Activated T-cell treated with anti-CD3 and anti-CD28 coated beads, Interleukin-2, amount 50 U/mL, for 48 hours (primary cell): ENCODE measurements at regions not wholly inside any gene's neighbourhood (a gene's known extent, or its start where the extent isn't known, plus 50 kb on each side); places are given as distances from the start of the nearest gene placed in this dataset.
"Not testable (repeated sequence)": the region's sequence is repeated elsewhere in the genome, so short reads cannot be mapped to it uniquely, and the experiment has no call there.

Experiments
- DNase-seq, 2 experiments: peaks; one replicate each; pipeline ENCODE4 v3.0.0-alpha.2; 2020

DNA sequence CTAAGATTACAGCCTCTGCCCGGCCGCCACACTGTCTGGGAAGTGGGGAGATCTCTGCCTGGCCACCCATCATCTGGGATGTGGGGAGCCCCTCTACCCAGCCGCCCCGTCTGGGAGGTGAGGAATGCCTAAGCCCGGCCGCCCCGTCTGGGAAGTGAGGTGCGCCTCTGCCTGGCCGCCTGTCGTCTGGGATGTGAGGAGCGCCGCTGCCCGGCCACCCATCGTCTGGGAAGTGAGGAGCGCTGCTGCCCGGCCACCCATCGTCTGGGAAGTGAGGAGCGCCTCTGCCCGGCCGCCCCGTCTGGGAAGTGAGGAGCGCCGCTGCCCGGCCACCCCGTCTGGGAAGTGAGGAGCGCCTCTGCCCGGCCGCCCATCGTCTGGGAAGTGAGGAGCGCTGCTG, 135.9 kb upstream of the PROKR2 start:
- DNase-seq, result not testable (repeated sequence)

DNA sequence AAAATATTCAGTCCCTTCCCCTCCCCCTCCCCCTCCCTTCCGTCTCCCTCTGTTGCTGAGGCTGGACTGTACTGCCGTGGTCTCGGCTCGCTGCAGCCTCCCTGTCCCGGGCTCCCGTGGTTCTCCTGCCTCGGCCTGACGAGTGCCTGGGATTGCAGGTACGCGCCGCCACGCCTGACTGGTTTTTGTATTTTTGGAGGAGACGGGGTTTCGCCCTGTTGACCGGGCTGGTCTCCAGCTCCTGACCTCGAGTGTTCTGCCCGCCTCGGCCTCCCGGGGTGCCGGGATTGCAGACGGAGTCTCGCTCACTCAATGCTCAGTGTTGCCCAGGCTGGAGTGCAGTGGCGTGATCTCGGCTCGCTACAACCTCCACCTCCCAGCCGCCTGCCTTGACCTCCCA, 135.5 kb upstream of the PROKR2 start:
- not testable (repeated sequence) for DNase-seq

DNA sequence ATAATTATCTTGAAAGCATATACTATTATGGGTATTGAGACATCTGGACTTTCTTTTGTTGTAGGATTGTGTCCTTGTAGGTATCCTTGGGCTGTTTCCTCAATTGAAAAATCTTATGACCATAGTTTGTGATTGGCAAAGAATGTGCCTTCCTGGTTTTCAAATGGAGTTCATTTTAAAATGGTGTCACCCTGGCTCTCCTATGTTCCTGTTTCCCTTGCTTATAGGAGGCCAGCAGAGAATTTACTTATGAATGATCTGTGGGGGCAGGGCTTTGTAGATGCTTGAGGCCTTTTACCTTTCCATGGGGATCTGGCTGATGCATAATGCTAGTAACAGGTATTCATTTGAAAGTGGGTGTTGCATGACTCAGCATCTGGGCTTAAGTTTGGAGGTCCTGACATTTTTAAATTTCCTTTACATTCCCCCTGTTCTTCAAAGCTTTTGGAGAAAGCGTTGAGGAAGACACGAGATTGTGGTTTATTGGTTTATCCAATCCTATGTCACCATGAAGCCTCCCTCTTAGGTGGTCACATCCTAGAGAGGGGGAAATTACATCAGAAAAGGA, 135.0 kb upstream of the PROKR2 start:
- no peak for DNase-seq

- DNase-seq, result peak; percentile 73 to 74
These were observed 131.8 kb upstream of the PROKR2 start for GRCh38 chr20:5448449-5449118.

- no peak for DNase-seq
These were observed 130.4 kb upstream of the PROKR2 start for GRCh38 chr20:5447188-5447587.

DNA sequence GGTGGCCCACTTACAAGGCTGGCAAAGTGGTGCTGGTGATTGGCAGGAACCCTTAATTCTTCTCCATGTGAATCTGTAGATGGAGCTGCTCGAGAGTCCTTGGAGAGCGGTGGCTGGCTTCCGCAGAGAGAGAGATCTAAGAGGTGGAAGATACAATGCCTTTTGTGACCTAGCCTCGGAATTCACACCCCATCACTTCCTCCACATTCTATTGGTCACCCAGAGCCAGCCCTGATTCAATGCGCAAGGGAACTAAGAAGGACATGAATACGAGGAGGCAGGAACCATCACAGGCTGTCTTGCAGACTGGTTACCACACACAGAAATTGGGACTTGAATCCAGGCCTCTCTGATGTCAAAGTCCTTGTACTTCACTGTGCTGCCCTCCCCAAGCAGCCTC, 128.9 kb upstream of the PROKR2 start:
- no peak for DNase-seq

- no peak for DNase-seq
These were observed 125.3 kb upstream of the PROKR2 start for GRCh38 chr20:5442101-5442500.

DNA sequence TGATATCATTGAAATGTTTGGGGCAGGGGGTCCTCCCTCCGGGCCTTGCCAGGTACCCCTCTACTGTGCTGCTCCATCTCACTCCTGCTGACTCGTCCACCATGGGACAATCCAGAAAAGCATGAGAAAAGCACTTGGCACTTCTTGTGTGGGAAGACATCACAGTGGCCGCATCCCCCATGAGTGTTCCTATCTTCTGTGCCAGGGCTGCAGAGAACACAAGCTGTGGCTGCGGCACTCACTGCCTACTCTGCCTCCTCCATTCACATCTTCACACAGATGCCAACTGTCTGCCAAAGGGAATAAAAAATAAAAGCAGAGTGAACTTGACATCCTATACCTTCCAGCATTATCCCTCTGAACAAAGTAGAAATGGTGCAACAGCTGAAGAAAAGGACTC, 117.4 kb upstream of the PROKR2 start:
- no peak for DNase-seq

DNA sequence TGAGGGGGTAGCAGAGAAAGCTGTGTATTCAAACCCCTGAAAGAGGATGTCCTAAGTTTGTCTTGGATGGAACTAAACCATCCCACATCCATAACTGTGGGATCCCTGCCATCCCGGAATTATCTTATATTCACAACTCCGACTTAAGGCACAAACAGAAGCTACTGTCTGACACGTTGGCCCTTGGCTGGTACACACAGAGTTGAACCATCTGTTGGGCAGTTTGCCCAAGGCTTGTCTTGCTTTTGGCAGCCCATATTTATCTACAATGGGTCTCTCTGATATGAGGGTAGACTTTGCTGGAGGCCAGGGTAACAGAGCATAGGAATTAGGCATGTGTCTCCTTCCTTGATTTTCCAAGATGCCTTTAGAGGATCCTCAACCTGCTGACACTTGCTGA, 116.6 kb upstream of the PROKR2 start:
- DNase-seq, result no peak

DNA sequence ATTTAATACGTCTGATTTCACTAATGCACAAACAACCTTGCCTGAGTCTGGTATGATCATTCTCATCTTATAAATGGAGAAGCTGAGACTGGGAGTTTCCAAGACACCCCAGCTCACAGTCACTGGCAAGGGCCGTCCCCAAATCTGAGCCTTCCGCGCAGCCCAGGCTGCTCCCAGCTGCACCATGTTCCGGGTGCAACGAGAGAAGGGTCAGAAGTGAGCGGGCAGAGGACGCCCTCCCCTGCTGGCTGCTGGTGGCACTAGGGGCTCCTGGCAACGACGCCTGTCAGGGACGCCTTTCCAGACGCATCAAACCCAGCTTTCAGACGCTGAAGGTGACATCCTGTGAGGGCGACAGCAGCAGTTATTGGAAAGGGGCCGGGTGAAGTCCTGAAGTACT, 115.3 kb upstream of the PROKR2 start:
- DNase-seq, result no peak

- DNase-seq, result no peak
These were observed 113.9 kb upstream of the PROKR2 start for GRCh38 chr20:5430670-5431069.

DNA sequence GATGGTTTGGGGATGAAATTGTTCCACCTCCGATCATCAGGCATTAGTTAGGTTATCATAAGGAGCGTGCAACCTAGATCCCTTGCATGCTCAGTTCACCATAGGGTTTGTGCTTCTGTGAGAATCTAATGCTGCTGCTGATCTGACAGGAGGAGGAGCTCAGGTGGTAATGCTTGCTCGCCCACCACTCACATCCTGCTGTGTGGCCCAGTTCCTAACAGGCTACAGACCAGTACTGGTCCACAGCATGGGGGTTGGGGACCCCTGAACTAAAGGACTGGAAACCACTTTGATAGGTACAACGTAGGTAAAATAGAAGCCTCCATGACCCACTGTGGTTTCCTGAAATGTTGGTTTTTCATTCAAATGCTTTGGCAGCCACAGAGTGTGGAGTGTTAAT, 109.3 kb upstream of the PROKR2 start:
- no peak for DNase-seq

- DNase-seq, result no peak
These were observed 99.3 kb upstream of the PROKR2 start for GRCh38 chr20:5416086-5416485.

DNA sequence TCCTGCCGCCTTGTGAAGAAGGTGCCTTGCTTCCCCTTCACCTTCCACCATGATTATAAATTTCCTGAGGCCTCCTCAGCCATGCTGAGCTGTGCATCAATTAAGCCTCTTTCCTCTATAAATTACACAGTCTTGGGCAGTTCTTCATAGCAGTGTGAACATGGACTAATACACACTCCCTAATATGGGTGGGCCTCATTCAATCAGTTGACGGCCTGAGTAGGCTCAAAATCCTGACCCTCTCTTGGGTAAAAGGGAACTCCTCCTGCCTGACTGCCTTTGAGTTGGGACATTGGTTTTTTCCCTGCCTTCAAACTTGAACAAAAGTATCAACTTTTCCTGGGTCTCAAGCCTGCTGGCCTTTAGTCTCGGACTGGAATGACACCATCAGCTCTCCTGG, 96.6 kb upstream of the PROKR2 start:
- DNase-seq, result no peak

DNA sequence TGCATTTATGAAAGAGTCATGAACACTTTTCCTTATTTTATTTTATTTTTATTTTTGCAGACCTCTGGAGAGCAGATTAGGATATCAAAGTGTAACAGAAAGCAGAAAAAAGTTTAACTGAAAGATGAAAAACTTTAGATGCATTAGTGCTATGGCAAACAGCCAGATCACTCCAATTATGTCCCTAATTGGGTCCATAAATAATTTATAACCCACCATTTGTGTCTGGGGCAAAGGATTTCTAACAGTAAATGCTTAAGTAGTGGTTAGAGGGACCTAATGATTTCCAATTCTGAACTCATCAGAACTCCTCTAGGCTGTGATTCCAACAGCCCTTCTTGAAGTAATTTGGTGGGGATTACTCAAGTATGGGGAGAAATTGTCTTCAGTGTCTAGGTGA, 93.7 kb upstream of the PROKR2 start:
- no peak for DNase-seq

- peak; percentile 31 to 41 for DNase-seq
These were observed 86.3 kb upstream of the PROKR2 start for GRCh38 chr20:5402903-5403531.

DNA sequence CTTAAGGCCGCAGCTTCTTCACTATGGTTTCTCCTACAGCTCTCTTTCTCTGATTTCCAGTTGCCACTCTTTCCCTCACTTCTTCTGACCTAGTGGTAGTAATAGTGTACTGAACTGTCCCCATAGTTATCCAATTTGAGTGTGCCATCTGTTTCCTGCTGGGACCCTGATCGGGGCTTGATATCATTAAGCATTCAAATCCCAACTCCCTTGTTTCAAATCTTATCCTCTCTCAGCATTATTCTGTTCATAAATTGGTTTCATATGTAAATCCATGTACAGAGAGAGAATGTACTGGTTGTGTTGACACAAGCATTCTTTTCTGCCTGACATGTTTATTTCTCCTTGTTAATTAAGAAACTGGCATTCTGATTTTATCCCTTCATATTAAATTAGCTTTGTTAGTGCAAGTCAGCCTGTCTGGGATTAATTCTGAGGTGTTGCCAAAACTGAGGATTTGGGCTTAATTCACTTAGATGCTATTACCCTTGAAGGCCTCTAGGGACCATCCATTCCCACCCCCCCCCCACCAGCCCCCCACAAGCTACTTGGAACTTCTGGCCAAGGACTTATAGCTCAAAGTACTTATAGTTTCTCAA, 84.6 kb upstream of the PROKR2 start:
- DNase-seq, result no peak

DNA sequence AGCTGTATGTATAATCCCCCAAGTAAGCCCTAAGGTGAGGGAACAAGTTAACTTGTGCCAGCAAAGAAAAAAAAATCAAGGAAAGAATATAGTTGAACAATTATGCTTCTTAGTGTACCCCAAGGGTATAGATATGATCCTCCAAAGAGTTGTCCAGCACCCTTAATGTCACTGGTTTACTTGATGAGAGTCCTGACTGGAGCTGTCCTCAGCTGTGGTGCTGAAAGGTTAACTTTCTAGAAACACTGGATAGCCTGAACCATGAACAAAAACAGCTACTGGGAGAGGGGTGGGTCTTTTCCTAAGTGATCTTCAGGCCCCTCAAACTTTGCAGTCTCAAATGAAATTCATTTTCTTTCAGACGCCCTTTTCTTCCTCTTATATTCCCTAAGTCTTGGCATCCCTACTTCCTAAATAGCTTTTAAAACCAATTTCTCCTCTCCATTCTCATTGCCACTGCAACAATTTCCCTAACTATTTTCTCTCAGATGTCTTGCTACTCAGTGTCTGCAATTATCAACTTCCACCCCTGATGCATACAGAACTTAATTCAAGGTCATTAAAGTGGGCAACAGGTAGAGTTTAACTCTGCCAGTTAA, 83.5 kb upstream of the PROKR2 start:
- DNase-seq, result no peak

GRCh38 chr20:5397393-5397792, 80.6 kb upstream of the PROKR2 start:
- no peak for DNase-seq

DNA sequence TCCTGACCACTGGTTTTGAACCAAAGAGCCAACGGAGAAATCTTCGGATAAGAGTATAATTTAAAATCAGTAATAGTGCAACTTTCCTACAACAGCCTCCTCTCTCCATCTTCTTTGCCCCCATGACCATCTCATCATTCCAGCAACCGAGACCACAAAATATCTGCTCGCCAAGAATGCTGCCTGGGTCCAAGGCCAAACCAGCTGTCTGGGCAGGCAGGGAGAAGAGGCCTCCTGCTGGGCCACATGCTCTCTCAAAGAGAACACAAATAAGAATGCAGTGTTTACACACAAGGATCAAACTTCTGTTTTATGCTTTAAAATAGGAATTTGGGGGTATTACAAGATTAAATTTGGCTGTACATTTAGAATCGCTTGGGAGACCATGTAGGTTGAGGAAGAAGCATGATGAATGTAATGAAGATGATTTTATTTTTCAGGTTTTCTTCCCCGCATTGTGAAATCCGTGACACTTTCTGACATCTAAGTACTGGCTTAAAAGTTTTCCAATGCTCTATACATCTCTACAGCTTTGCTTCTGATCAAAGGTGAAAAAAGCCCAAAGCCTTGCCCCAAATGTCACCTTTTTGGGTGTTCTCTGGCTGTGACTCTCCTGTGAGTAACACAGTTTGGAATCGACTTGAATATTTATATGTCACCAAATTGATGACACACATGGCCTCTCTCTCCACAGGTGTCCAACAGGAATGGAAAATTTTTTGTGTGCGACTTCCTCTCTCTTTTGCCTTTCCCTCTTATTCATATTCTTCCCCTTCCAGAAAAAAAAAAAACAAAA, 79.4 kb upstream of the PROKR2 start:
- DNase-seq, result no peak

DNA sequence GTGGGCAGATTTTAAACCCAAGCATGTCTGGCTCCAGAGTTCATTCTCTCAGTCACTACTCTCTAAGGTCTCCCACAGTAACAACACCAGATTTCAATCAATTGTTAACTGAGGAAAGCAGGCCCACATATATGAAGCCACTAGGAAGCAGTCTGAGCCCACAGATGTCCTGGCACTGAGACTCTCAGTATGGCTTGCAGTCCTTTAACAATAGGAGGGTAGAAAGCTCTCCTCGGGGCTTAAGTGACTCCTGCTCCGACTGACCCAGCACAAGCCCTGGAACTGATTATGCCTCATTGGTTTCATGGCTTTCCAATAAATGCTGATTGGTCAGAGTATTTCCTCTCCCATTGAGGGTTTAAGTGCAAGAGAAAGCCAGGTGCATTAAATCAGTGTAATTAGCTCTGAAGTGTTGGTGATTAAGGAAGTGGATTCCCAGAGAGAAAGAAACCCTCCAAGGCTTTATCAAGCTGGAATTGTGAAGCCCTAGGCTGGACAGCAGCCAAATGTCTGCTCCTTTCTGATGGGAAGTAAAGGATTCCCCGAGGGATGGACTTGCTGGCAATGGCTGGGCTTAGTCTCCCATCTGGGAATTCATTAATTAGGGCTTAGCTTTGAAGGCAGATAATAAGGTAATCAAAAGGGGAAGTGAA, 76.6 kb upstream of the PROKR2 start:
- no peak for DNase-seq

- no peak for DNase-seq
These were observed 74.0 kb upstream of the PROKR2 start for GRCh38 chr20:5390720-5391119.
